Tibial nerve (tissue), 3 donors: ENCODE measurements at regions not wholly inside any gene's neighbourhood (a gene's known extent, or its start where the extent isn't known, plus 50 kb on each side); places are given as distances from the start of the nearest gene placed in this dataset.

Source experiments
- POLR2A ChIP-seq, 2 donors: fragments of 450-650 bp; IDR thresholded peaks; one replicate each; pipeline ENCODE4 v1.6.1; 2017; ENCODE audit warnings: antibody characterized with exemption in 2 of 2, mild to moderate bottlenecking in 2 of 2, moderate library complexity in 2 of 2
- TF ChIP-seq, protein P1 (sequence below), 5 experiments: fragments of 200-600 bp in 3 of 5; fragments of 450-650 bp in 2 of 5; sonication (generic) in 3 of 5; IDR thresholded peaks; one replicate each; pipeline ENCODE4 v1.5.1; 2016 to 2019; ENCODE audit warnings: antibody characterized with exemption in 5 of 5, mild to moderate bottlenecking in 3 of 5, moderate library complexity in 2 of 5

DNA sequence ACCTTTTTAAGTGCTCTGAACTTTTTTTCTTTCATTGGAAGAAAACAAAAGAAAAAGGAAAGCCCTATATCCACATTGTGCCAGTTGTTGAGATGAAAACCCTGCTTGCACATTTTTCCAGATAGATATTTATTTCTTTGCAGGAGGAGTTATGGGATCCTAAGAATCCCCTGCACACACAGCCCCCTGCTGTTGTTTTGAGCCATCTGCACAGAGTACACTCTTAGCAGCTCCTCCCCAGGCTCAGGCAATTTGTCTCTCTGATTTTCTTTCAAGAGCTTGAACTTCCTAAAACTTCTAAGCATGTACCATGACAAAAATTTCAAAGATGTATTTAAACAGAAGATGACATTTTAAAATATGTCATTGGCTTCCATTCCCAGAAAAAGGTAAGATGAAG lies 436.9 kb downstream of the METTL4 start:
- TF ChIP-seq, protein P1, sequence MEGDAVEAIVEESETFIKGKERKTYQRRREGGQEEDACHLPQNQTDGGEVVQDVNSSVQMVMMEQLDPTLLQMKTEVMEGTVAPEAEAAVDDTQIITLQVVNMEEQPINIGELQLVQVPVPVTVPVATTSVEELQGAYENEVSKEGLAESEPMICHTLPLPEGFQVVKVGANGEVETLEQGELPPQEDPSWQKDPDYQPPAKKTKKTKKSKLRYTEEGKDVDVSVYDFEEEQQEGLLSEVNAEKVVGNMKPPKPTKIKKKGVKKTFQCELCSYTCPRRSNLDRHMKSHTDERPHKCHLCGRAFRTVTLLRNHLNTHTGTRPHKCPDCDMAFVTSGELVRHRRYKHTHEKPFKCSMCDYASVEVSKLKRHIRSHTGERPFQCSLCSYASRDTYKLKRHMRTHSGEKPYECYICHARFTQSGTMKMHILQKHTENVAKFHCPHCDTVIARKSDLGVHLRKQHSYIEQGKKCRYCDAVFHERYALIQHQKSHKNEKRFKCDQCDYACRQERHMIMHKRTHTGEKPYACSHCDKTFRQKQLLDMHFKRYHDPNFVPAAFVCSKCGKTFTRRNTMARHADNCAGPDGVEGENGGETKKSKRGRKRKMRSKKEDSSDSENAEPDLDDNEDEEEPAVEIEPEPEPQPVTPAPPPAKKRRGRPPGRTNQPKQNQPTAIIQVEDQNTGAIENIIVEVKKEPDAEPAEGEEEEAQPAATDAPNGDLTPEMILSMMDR (IDR thresholded peaks at IDR 0.05): no peak
- TF ChIP-seq POLR2A (IDR thresholded peaks at IDR 0.05): no peak
